ENCODE measurements at regions not wholly inside any gene's neighbourhood (a gene's known extent, or its start where the extent isn't known, plus 50 kb on each side); places are given as distances from the start of the nearest gene placed in this dataset.

GRCh38 chr7:157472311-157473050 lies 135.7 kb downstream of the DNAJB6 start:
- Histone ChIP-seq H3K27ac (ENCODE audit: insufficient read depth, low read length) (no peak overlapping the region), H3K4me2 (ENCODE audit: extremely low read depth, insufficient read depth, low read length) (no peak overlapping the region), H3K9me3 (ENCODE audit: control insufficient read depth, insufficient read depth, low read depth, low read length) (no peaks in the 10 kb centered on the region), H2AFZ (ENCODE audit: low read length) (no peak overlapping the region), H3K4me3 (replicated peaks in 1 of 4; ENCODE audit: control extremely low read depth in 1 of 4, insufficient read depth in 1 of 4, low read depth in 3 of 4, low read length in 4 of 4) (no peak overlapping the region), H3K4me1 (ENCODE audit: control insufficient read depth, extremely low read depth, insufficient read depth, low read length) (no peaks in the 10 kb centered on the region), H3K27me3 (ENCODE audit: control insufficient read depth, insufficient read depth, low read length) (no peaks in the 10 kb centered on the region), H4K20me1 (ENCODE audit: control insufficient read depth, extremely low read depth, insufficient read depth, low read length) (no peaks in the 10 kb centered on the region), H3K79me2 (ENCODE audit: control insufficient read depth, insufficient read depth, low read length) (no peaks in the 10 kb centered on the region), H3K36me3 (ENCODE audit: control insufficient read depth, insufficient read depth, low read length) (no peaks in the 10 kb centered on the region), H3K9ac (ENCODE audit: insufficient read depth, low read length) (no peak overlapping the region)
- DNase-seq (ENCODE audit: low read depth in 2 of 2), result peak in 1 of 2 donors; percentile 4
- TF ChIP-seq CTCF (conservative IDR thresholded peaks at IDR 0.05 in 1 of 2, IDR thresholded peaks at IDR 0.05 in 1 of 2; ENCODE audit: low read depth in 1 of 2, low read length in 2 of 2), result no peak

- H3K79me2 ChIP-seq (ENCODE audit: control insufficient read depth, insufficient read depth, low read length), result no peaks in the 10 kb centered on the region
- no peaks in the 10 kb centered on the region for H3K9me3 ChIP-seq (ENCODE audit: control insufficient read depth, insufficient read depth, low read depth, low read length)
- no peaks in the 10 kb centered on the region for H3K36me3 ChIP-seq (ENCODE audit: control insufficient read depth, insufficient read depth, low read length)
- no peaks in the 10 kb centered on the region for H4K20me1 ChIP-seq (ENCODE audit: control insufficient read depth, extremely low read depth, insufficient read depth, low read length)
- DNase-seq (ENCODE audit: low read depth in 2 of 2), result no peak
- H3K4me1 ChIP-seq (ENCODE audit: control insufficient read depth, extremely low read depth, insufficient read depth, low read length), result no peaks in the 10 kb centered on the region
- H2AFZ ChIP-seq (ENCODE audit: low read length), result no peak overlapping the region
- no peak overlapping the region for H3K4me3 ChIP-seq (replicated peaks in 1 of 4; ENCODE audit: control extremely low read depth in 1 of 4, insufficient read depth in 1 of 4, low read depth in 3 of 4, low read length in 4 of 4)
- H3K27ac ChIP-seq (ENCODE audit: insufficient read depth, low read length), result no peak overlapping the region
- H3K4me2 ChIP-seq (ENCODE audit: extremely low read depth, insufficient read depth, low read length), result no peak overlapping the region
- no peaks in the 10 kb centered on the region for H3K27me3 ChIP-seq (ENCODE audit: control insufficient read depth, insufficient read depth, low read length)
- no peak overlapping the region for H3K9ac ChIP-seq (ENCODE audit: insufficient read depth, low read length)
- TF ChIP-seq EZH2 (IDR thresholded peaks at IDR 0.05; ENCODE audit: low read length, missing control alignments), result no peak
- no peak for TF ChIP-seq CTCF (conservative IDR thresholded peaks at IDR 0.05 in 1 of 2, IDR thresholded peaks at IDR 0.05 in 1 of 2; ENCODE audit: low read depth in 1 of 2, low read length in 2 of 2)
Observed at GRCh38 chr7:157473051-157473569, 136.3 kb downstream of the DNAJB6 start.

GRCh38 chr7:157474685-157475084 lies 137.9 kb downstream of the DNAJB6 start:
- Histone ChIP-seq H4K20me1 (ENCODE audit: control insufficient read depth, extremely low read depth, insufficient read depth, low read length) (no peaks in the 10 kb centered on the region), H3K36me3 (ENCODE audit: control insufficient read depth, insufficient read depth, low read length) (no peaks in the 10 kb centered on the region), H3K9ac (ENCODE audit: insufficient read depth, low read length) (no peak overlapping the region), H2AFZ (ENCODE audit: low read length) (no peak overlapping the region), H3K27me3 (ENCODE audit: control insufficient read depth, insufficient read depth, low read length) (no peaks in the 10 kb centered on the region), H3K4me3 (replicated peaks in 1 of 4; ENCODE audit: control extremely low read depth in 1 of 4, insufficient read depth in 1 of 4, low read depth in 3 of 4, low read length in 4 of 4) (no peak overlapping the region), H3K79me2 (ENCODE audit: control insufficient read depth, insufficient read depth, low read length) (no peaks in the 10 kb centered on the region), H3K4me1 (ENCODE audit: control insufficient read depth, extremely low read depth, insufficient read depth, low read length) (no peaks in the 10 kb centered on the region), H3K9me3 (ENCODE audit: control insufficient read depth, insufficient read depth, low read depth, low read length) (no peaks in the 10 kb centered on the region), H3K4me2 (ENCODE audit: extremely low read depth, insufficient read depth, low read length) (no peak overlapping the region), H3K27ac (ENCODE audit: insufficient read depth, low read length) (no peak overlapping the region)
- TF ChIP-seq EZH2 (IDR thresholded peaks at IDR 0.05; ENCODE audit: low read length, missing control alignments), result no peak
- TF ChIP-seq CTCF (conservative IDR thresholded peaks at IDR 0.05 in 1 of 2, IDR thresholded peaks at IDR 0.05 in 1 of 2; ENCODE audit: low read depth in 1 of 2, low read length in 2 of 2), result no peak
- DNase-seq (ENCODE audit: low read depth in 2 of 2), result no peak
